Effector memory CD4-positive, alpha-beta T cell (primary cell): ENCODE measurements at regions not wholly inside any gene's neighbourhood (a gene's known extent, or its start where the extent isn't known, plus 50 kb on each side); places are given as distances from the start of the nearest gene placed in this dataset.
"Not testable (repeated sequence)": the region's sequence is repeated elsewhere in the genome, so short reads cannot be mapped to it uniquely, and the experiment has no call there.

Experiments used
- DNase-seq, 3 donors: peaks; one replicate each; pipeline ENCODE4 v3.0.0-alpha.2; 2020
- H3K27ac ChIP-seq: 2 replicates; pipeline ENCODE4 v1.7.0; 2013; ENCODE audit warnings: mild to moderate bottlenecking, low read length, moderate library complexity; ENCODE audit not compliant: insufficient read depth, poor library complexity, severe bottlenecking
- H3K27me3 ChIP-seq: replicated peaks from 2 replicates; pipeline ENCODE4 v1.7.0; 2013; ENCODE audit warnings: mild to moderate bottlenecking, low read length; ENCODE audit not compliant: insufficient read depth, control insufficient read depth, poor library complexity, severe bottlenecking
- H3K36me3 ChIP-seq: 2 replicates; pipeline ENCODE4 v1.7.0; 2013; ENCODE audit warnings: mild to moderate bottlenecking, low read length, moderate library complexity; ENCODE audit not compliant: control insufficient read depth, insufficient read depth
- H3K4me1 ChIP-seq: 2 replicates; pipeline ENCODE4 v1.7.0; 2013; ENCODE audit warnings: low read length, mild to moderate bottlenecking; ENCODE audit not compliant: control insufficient read depth, insufficient read depth, poor library complexity, severe bottlenecking
- H3K4me3 ChIP-seq: 2 replicates; pipeline ENCODE4 v1.7.0; 2013; ENCODE audit warnings: low read length, low read depth, mild to moderate bottlenecking; ENCODE audit not compliant: insufficient read depth, poor library complexity, severe bottlenecking
- H3K9me3 ChIP-seq: 2 replicates; pipeline ENCODE4 v1.7.0; 2013; ENCODE audit warnings: mild to moderate bottlenecking, low read length, moderate library complexity; ENCODE audit not compliant: control insufficient read depth

DNA sequence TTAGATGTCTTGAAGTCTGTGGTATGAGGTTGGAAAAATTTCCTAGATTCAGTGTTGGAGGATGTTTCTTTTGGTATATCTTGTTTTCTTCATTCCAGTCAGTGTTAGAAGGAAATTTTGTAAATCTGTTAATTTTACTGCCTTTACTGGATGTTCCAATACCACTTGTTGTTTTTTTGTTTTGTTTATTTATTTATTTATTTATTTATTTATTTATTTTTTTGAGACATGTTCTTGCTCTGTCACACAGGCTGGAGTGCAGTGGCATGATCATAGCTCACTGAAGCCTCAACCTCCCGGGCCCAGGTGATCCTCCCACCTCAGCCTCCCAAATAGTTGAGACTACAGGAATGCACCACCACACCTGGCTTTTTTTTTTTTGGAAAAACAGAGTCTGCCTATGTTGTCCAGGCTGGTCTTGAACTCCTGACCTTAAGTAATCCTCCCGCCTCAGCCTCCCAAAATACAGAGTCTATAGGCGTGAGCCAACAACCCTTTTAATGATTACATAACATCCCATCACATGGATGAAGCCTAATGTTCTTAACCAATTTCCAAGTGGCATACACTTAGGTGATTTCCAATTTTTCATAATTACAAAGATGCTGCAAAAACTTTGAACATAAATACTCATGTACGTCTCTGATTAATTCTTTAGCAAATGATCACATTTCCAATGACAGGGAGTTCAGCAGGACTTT, 52.8 kb upstream of the WAC start:
- no peaks in the 10 kb centered on the region for H3K36me3 ChIP-seq
- H3K27me3 ChIP-seq = no peaks in the 10 kb centered on the region
- no peak overlapping the region for H3K27ac ChIP-seq
- H3K9me3 ChIP-seq = no peaks in the 10 kb centered on the region
- no peak for DNase-seq
- H3K4me1 ChIP-seq = no peaks in the 10 kb centered on the region
- H3K4me3 ChIP-seq = no peak overlapping the region

DNA sequence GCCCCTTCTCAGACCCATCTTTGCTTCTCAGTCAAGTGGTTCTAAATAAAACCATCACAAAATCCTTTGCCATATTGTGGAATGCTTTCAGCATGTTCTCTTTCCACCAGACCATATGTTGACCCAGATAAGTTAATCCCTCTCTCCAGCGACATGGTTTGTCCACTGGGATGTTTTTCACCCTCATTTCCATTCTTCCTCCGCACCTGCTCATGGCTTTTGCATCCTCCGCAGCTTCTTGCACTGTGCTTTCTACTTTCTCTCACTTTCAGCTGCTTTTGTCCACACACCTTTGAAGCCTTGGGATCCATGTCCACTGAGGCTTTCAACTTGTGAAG, 52.3 kb upstream of the WAC start:
- Histone ChIP-seq H3K4me1 (no peaks in the 10 kb centered on the region), H3K4me3 (no peak overlapping the region), H3K9me3 (no peaks in the 10 kb centered on the region), H3K36me3 (no peaks in the 10 kb centered on the region), H3K27me3 (no peaks in the 10 kb centered on the region), H3K27ac (no peak overlapping the region)
- DNase-seq = no peak

DNA sequence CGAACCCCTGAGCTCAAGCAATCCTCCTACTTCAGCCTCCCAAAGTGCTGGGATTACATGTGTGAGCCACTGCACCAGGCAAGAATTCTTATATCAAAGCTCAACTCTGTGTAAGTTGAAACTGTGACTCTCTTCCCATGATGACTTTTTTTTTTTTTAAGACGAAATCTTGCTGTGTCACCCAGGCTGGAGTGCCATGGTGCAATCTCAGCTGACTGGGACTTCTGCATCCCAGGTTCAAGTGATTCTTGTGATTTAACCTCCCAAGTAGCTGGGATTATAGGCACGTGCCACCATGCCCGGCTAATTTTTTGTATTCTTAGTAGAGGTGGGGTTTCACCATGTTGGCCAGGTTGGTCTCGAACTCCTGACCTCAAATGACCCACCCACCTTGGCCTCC, 51.6 kb upstream of the WAC start:
- H3K9me3 ChIP-seq, H3K4me1 ChIP-seq, DNase-seq, H3K4me3 ChIP-seq, H3K27ac ChIP-seq, H3K27me3 ChIP-seq, H3K36me3 ChIP-seq: not testable (repeated sequence)

DNA sequence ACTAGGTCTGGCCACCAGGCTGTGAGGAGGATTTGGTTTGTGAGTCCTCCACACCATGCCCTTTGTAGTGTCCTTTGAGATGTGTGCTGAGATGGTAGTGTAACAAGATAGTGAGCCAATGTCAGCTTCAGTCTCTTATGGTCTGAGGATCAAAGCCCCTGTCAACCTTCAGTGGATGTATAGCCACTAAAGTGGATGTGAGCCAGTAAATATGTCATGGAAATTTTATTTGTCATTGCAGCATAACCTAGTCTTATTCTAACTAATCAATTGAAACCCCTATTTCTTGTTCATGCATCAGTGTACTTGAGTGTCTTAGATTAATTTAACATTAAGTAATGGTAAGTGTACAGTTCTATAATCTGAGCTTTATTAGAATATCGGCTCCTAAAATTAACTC, 51.0 kb upstream of the WAC start:
- no peak overlapping the region for H3K27ac ChIP-seq
- H3K4me1 ChIP-seq = no peaks in the 10 kb centered on the region
- DNase-seq = no peak
- no peaks in the 10 kb centered on the region for H3K27me3 ChIP-seq
- H3K36me3 ChIP-seq = no peaks in the 10 kb centered on the region
- H3K9me3 ChIP-seq = no peaks in the 10 kb centered on the region
- no peak overlapping the region for H3K4me3 ChIP-seq
